SK-N-SH (cell line): ENCODE measurements at regions not wholly inside any gene's neighbourhood (a gene's known extent, or its start where the extent isn't known, plus 50 kb on each side); places are given as distances from the start of the nearest gene placed in this dataset.

Experiments used
- CTCF ChIA-PET: fragments of 300-600, 350-600 bp; formaldehyde crosslinking; extraction: SDS; loops from one replicate; lab custom pipeline; 2021; lab: Yijun Ruan, JAX
- POLR2A ChIA-PET: fragments of 350-600 bp; sonication (Branson Sonifier 250); formaldehyde crosslinking; extraction: SDS; loops from one replicate; lab custom pipeline; 2020; ENCODE audit warnings: antibody characterized with exemption, inconsistent platforms; lab: Yijun Ruan, JAX
- DNase-seq: peaks from one replicate; pipeline ENCODE4 v3.0.0; 2012
- H2AFZ ChIP-seq: fragments of 200-600 bp; sonication (generic); 2 replicates; pipeline ENCODE4 v1.8.1; 2016; ENCODE audit warnings: antibody characterized with exemption, mild to moderate bottlenecking, low read depth
- H3F3A ChIP-seq: fragments of 200-600 bp; sonication (generic); replicated peaks from 2 replicates; pipeline ENCODE3; 2016; ENCODE audit warnings: antibody characterized with exemption, mild to moderate bottlenecking; ENCODE audit not compliant: insufficient read depth
- H3K27ac ChIP-seq, 2 experiments: fragments of 200-500 bp in 1 of 2; fragments of 200-600 bp in 1 of 2; sonication (Bioruptor generic) in 1 of 2; sonication (generic), shearing (Covaris generic) in 1 of 2; 2 replicates each; pipeline versions ENCODE4 v1.5.1 to v1.6.1; 2014 to 2016; ENCODE audit warnings: low read depth in 2 of 2, inconsistent platforms in 1 of 2, low read length in 1 of 2, mild to moderate bottlenecking in 1 of 2, mixed read lengths in 1 of 2
- H3K27me3 ChIP-seq: fragments of 200-600 bp; sonication (generic), shearing (Covaris generic); 2 replicates; pipeline ENCODE4 v1.6.1; 2016; ENCODE audit warnings: mixed run types; ENCODE audit not compliant: insufficient read depth
- H3K36me3 ChIP-seq, 2 experiments: fragments of 200-500 bp in 1 of 2; fragments of 200-600 bp in 1 of 2; sonication (Bioruptor generic) in 1 of 2; sonication (generic) in 1 of 2; replicated peaks in 1 of 2; 2 replicates each; pipeline versions ENCODE3 to v1.5.1; 2014 to 2016; ENCODE audit warnings: low read length in 1 of 2, mild to moderate bottlenecking in 1 of 2; ENCODE audit not compliant: insufficient read depth in 2 of 2, control insufficient read depth in 1 of 2
- H3K4me1 ChIP-seq, 2 experiments: fragments of 200-500 bp in 1 of 2; fragments of 200-600 bp in 1 of 2; sonication (Bioruptor generic) in 1 of 2; sonication (generic), shearing (Covaris generic) in 1 of 2; 2 replicates each; pipeline versions ENCODE4 v1.5.1 to v1.6.1; 2014 to 2016; ENCODE audit warnings: low read depth in 1 of 2, low read length in 1 of 2, mixed run types in 1 of 2; ENCODE audit not compliant: insufficient read depth in 2 of 2, control insufficient read depth in 1 of 2
- H3K4me2 ChIP-seq: fragments of 200-600 bp; sonication (generic), shearing (Covaris generic); 2 replicates; pipeline ENCODE4 v1.6.1; 2017; ENCODE audit warnings: mixed run types
- H3K4me3 ChIP-seq, 2 experiments: fragments of 200-500 bp in 1 of 2; fragments of 200-600 bp in 1 of 2; sonication (Bioruptor generic) in 1 of 2; sonication (generic), shearing (Covaris generic) in 1 of 2; 2 replicates each; pipeline versions ENCODE4 v1.5.1 to v1.8.1; 2014 to 2016; ENCODE audit warnings: low read depth in 2 of 2, inconsistent platforms in 1 of 2, low read length in 1 of 2, mild to moderate bottlenecking in 1 of 2, mixed read lengths in 1 of 2, moderate library complexity in 1 of 2
- H3K79me2 ChIP-seq: fragments of 200-600 bp; sonication (generic); 2 replicates; pipeline ENCODE4 v1.8.1; 2017; ENCODE audit warnings: mild to moderate bottlenecking; ENCODE audit not compliant: insufficient read depth
- H3K9ac ChIP-seq: fragments of 200-600 bp; sonication (generic); 2 replicates; pipeline ENCODE4 v1.6.1; 2017; ENCODE audit warnings: mixed run types
- H3K9me2 ChIP-seq: fragments of 200-600 bp; sonication (generic); 2 replicates; pipeline ENCODE4 v1.6.1; 2017; ENCODE audit warnings: mixed run types
- H3K9me3 ChIP-seq: fragments of 200-600 bp; sonication (generic); 2 replicates; pipeline ENCODE4 v1.6.1; 2017; ENCODE audit warnings: mixed run types, mild to moderate bottlenecking, moderate library complexity
- H4K20me1 ChIP-seq: fragments of 200-600 bp; sonication (generic); 2 replicates; pipeline ENCODE4 v1.6.1; 2017; ENCODE audit warnings: mild to moderate bottlenecking, mixed run types; ENCODE audit not compliant: insufficient read depth
- CHD2 ChIP-seq: fragments of 150-350 bp; IDR thresholded peaks from 2 replicates; pipeline ENCODE4 v1.6.1; 2018; ENCODE audit warnings: low read length; ENCODE audit not compliant: partially characterized antibody
- EZH2phosphoT487 ChIP-seq: fragments of 200-600 bp; sonication (generic); IDR thresholded peaks from 2 replicates; pipeline ENCODE4 v1.6.1; 2017; ENCODE audit warnings: low read depth, mixed run types, mild to moderate bottlenecking, antibody characterized with exemption, moderate library complexity, borderline replicate concordance
- FOSL2 ChIP-seq: IDR thresholded peaks from 2 replicates; pipeline ENCODE4 v1.4.0; 2012; ENCODE audit warnings: low read depth, mild to moderate bottlenecking, moderate library complexity, borderline replicate concordance
- FOXJ3 ChIP-seq: sonication (generic); formaldehyde crosslinking; IDR thresholded peaks from 2 replicates; pipeline ENCODE4 v1.5.1; 2020; ENCODE audit warnings: mild to moderate bottlenecking, missing genetic modification reagents
- FOXM1 ChIP-seq: IDR thresholded peaks from 2 replicates; pipeline ENCODE4 v1.4.0; 2012; ENCODE audit warnings: low read depth, mild to moderate bottlenecking
- GATA2 ChIP-seq: sonication (generic); formaldehyde crosslinking; IDR thresholded peaks from 2 replicates; pipeline ENCODE4 v1.5.0; 2020; ENCODE audit warnings: mild to moderate bottlenecking, missing genetic modification reagents
- JUND ChIP-seq: IDR thresholded peaks from 2 replicates; pipeline ENCODE4 v1.4.0; 2012
- MXI1 ChIP-seq: IDR thresholded peaks from 2 replicates; pipeline ENCODE4 v1.6.1; 2012; ENCODE audit warnings: mild to moderate bottlenecking, low read depth, low read length, improper control_type of control experiment
- NFIC ChIP-seq: IDR thresholded peaks from 2 replicates; pipeline ENCODE4 v1.4.0; 2012; ENCODE audit warnings: borderline replicate concordance
- POLR2AphosphoS5 ChIP-seq: IDR thresholded peaks from 2 replicates; pipeline ENCODE4 v1.6.1; 2012; ENCODE audit warnings: low read depth, low read length
- RAD21 ChIP-seq: IDR thresholded peaks from 2 replicates; pipeline ENCODE4 v1.6.1; 2012; ENCODE audit warnings: mild to moderate bottlenecking, low read length
- RFX5 ChIP-seq: IDR thresholded peaks from 2 replicates; pipeline ENCODE4 v1.6.1; 2012; ENCODE audit warnings: mild to moderate bottlenecking, improper control_type of control experiment, low read length
- RXRA ChIP-seq: IDR thresholded peaks from 2 replicates; pipeline ENCODE4 v1.4.0; 2012; ENCODE audit warnings: low read depth, mild to moderate bottlenecking, borderline replicate concordance
- SIN3A ChIP-seq: IDR thresholded peaks from 2 replicates; pipeline ENCODE4 v1.6.1; 2012; ENCODE audit warnings: low read depth, mild to moderate bottlenecking, low read length, moderate library complexity, borderline replicate concordance
- SMC3 ChIP-seq: IDR thresholded peaks from 2 replicates; pipeline ENCODE4 v1.6.1; 2012; ENCODE audit warnings: low read depth, low read length, improper control_type of control experiment
- TAF1 ChIP-seq: IDR thresholded peaks from 2 replicates; pipeline ENCODE4 v1.6.1; 2012; ENCODE audit warnings: low read depth, mild to moderate bottlenecking, low read length, moderate library complexity, borderline replicate concordance
- TCF12 ChIP-seq: IDR thresholded peaks from 2 replicates; pipeline ENCODE4 v1.4.0; 2012
- TEAD4 ChIP-seq: IDR thresholded peaks from 2 replicates; pipeline ENCODE4 v1.4.0; 2012; ENCODE audit warnings: mild to moderate bottlenecking, borderline replicate concordance; ENCODE audit not compliant: insufficient read depth
- YY1 ChIP-seq: IDR thresholded peaks from 2 replicates; pipeline ENCODE4 v1.4.0; 2012; ENCODE audit warnings: low read depth, mild to moderate bottlenecking
- TF ChIP-seq, protein P1 (sequence below): IDR thresholded peaks from 2 replicates; pipeline ENCODE4 v1.6.1; 2012; ENCODE audit warnings: mild to moderate bottlenecking, low read depth, low read length, moderate library complexity
- TF ChIP-seq, protein P2 (sequence below): fragments of 150-350 bp; IDR thresholded peaks from 2 replicates; pipeline ENCODE4 v1.6.1; 2017; ENCODE audit warnings: antibody characterized with exemption, low read length, low read depth, borderline replicate concordance
- TF ChIP-seq, protein P3 (sequence below): IDR thresholded peaks from 2 replicates; pipeline ENCODE4 v1.4.0; 2012; ENCODE audit warnings: low read depth
- TF ChIP-seq, protein P4 (sequence below): fragments of 200-600 bp; sonication (generic); IDR thresholded peaks from 2 replicates; pipeline ENCODE4 v1.6.1; 2017; ENCODE audit warnings: antibody characterized with exemption, mild to moderate bottlenecking, moderate library complexity
- TF ChIP-seq, protein P5 (sequence below): IDR thresholded peaks from 2 replicates; pipeline ENCODE4; 2012
- TF ChIP-seq, protein P6 (sequence below): IDR thresholded peaks from 2 replicates; pipeline ENCODE4 v1.4.0; 2012; ENCODE audit warnings: low read depth, borderline replicate concordance

DNA sequence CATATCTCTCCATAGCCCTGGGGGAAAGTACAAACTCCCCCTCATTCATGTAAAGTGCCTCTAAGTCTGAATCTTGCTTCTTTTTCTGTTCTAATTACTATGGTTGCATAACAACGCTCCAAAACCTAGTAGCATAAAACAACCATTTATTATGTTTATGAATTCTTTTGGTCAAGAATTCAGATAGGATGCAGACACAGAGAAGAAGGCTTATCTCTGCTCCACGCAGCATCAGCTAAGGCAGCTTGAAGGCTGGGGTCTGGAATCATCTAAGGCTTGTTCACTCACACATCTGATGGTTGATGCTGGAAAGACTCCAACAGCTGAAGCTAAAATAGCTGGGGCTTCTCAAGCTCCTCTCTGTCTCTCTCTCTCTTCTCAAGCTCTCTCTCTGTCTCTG, 564.5 kb downstream of the ZNF674 start (continued):
- TF ChIP-seq, protein P1, sequence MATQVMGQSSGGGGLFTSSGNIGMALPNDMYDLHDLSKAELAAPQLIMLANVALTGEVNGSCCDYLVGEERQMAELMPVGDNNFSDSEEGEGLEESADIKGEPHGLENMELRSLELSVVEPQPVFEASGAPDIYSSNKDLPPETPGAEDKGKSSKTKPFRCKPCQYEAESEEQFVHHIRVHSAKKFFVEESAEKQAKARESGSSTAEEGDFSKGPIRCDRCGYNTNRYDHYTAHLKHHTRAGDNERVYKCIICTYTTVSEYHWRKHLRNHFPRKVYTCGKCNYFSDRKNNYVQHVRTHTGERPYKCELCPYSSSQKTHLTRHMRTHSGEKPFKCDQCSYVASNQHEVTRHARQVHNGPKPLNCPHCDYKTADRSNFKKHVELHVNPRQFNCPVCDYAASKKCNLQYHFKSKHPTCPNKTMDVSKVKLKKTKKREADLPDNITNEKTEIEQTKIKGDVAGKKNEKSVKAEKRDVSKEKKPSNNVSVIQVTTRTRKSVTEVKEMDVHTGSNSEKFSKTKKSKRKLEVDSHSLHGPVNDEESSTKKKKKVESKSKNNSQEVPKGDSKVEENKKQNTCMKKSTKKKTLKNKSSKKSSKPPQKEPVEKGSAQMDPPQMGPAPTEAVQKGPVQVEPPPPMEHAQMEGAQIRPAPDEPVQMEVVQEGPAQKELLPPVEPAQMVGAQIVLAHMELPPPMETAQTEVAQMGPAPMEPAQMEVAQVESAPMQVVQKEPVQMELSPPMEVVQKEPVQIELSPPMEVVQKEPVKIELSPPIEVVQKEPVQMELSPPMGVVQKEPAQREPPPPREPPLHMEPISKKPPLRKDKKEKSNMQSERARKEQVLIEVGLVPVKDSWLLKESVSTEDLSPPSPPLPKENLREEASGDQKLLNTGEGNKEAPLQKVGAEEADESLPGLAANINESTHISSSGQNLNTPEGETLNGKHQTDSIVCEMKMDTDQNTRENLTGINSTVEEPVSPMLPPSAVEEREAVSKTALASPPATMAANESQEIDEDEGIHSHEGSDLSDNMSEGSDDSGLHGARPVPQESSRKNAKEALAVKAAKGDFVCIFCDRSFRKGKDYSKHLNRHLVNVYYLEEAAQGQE = no peak
- no peak for TF ChIP-seq EZH2phosphoT487
- TF ChIP-seq NFIC = no peak
- TF ChIP-seq SIN3A = no peak
- no peak for TF ChIP-seq SMC3
- TF ChIP-seq, protein P2, sequence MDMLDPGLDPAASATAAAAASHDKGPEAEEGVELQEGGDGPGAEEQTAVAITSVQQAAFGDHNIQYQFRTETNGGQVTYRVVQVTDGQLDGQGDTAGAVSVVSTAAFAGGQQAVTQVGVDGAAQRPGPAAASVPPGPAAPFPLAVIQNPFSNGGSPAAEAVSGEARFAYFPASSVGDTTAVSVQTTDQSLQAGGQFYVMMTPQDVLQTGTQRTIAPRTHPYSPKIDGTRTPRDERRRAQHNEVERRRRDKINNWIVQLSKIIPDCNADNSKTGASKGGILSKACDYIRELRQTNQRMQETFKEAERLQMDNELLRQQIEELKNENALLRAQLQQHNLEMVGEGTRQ = no peak
- TF ChIP-seq FOSL2 = no peak
- TF ChIP-seq RFX5 = no peak

DNA sequence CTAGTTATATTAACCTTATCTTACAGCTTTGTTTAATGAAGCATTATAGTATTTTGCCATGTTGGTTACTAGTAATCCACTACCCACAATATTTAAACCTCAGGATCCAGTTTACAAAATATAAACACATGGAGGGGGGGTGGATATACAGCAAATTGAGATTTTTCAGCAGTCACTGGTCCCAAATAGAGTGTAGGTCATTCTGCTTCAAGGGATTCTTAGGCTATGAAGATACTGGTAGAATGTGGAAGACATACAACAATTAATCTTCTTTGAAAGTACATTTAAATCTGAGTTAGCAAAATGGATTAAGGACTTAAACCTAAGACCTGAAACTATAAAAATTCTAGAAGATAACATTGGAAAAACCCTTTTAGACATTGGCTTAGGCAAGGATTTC, 569.6 kb downstream of the ZNF674 start:
- TF ChIP-seq YY1 (no peak), POLR2AphosphoS5 (no peak), TCF12 (no peak), GATA2 (CRISPR knock-in tag) (no peak), NFIC (no peak), RXRA (no peak), TAF1 (no peak), JUND (no peak), CHD2 (no peak), SIN3A (no peak), FOXJ3 (no peak), RFX5 (no peak), RAD21 (no peak), FOXM1 (no peak), MXI1 (no peak), TEAD4 (no peak)
- TF ChIP-seq, protein P3, sequence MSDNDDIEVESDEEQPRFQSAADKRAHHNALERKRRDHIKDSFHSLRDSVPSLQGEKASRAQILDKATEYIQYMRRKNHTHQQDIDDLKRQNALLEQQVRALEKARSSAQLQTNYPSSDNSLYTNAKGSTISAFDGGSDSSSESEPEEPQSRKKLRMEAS = no peak
- TF ChIP-seq, protein P4, sequence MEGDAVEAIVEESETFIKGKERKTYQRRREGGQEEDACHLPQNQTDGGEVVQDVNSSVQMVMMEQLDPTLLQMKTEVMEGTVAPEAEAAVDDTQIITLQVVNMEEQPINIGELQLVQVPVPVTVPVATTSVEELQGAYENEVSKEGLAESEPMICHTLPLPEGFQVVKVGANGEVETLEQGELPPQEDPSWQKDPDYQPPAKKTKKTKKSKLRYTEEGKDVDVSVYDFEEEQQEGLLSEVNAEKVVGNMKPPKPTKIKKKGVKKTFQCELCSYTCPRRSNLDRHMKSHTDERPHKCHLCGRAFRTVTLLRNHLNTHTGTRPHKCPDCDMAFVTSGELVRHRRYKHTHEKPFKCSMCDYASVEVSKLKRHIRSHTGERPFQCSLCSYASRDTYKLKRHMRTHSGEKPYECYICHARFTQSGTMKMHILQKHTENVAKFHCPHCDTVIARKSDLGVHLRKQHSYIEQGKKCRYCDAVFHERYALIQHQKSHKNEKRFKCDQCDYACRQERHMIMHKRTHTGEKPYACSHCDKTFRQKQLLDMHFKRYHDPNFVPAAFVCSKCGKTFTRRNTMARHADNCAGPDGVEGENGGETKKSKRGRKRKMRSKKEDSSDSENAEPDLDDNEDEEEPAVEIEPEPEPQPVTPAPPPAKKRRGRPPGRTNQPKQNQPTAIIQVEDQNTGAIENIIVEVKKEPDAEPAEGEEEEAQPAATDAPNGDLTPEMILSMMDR = no peak
- TF ChIP-seq, protein P5, sequence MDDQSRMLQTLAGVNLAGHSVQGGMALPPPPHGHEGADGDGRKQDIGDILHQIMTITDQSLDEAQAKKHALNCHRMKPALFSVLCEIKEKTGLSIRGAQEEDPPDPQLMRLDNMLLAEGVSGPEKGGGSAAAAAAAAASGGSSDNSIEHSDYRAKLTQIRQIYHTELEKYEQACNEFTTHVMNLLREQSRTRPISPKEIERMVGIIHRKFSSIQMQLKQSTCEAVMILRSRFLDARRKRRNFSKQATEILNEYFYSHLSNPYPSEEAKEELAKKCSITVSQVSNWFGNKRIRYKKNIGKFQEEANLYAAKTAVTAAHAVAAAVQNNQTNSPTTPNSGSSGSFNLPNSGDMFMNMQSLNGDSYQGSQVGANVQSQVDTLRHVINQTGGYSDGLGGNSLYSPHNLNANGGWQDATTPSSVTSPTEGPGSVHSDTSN = no peak
- TF ChIP-seq, protein P6, sequence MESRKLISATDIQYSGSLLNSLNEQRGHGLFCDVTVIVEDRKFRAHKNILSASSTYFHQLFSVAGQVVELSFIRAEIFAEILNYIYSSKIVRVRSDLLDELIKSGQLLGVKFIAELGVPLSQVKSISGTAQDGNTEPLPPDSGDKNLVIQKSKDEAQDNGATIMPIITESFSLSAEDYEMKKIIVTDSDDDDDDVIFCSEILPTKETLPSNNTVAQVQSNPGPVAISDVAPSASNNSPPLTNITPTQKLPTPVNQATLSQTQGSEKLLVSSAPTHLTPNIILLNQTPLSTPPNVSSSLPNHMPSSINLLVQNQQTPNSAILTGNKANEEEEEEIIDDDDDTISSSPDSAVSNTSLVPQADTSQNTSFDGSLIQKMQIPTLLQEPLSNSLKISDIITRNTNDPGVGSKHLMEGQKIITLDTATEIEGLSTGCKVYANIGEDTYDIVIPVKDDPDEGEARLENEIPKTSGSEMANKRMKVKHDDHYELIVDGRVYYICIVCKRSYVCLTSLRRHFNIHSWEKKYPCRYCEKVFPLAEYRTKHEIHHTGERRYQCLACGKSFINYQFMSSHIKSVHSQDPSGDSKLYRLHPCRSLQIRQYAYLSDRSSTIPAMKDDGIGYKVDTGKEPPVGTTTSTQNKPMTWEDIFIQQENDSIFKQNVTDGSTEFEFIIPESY = no peak
- no peaks in the 10 kb centered on the region for H3K79me2 ChIP-seq
- no peaks in the 10 kb centered on the region for H3K27me3 ChIP-seq
- H3F3A ChIP-seq = no peaks in the 10 kb centered on the region
- no peak for DNase-seq
- no peak overlapping the region for H2AFZ ChIP-seq
- ChIA-PET CTCF (no interaction called here), POLR2A (no interaction called here)
- H3K36me3 ChIP-seq = no peaks in the 10 kb centered on the region
- H3K9me3 ChIP-seq = no peaks in the 10 kb centered on the region
- H4K20me1 ChIP-seq = no peaks in the 10 kb centered on the region
- no peak overlapping the region for H3K4me3 ChIP-seq
- H3K9ac ChIP-seq = no peak overlapping the region
- no peak overlapping the region for H3K27ac ChIP-seq
- H3K4me2 ChIP-seq = no peak overlapping the region
- no peaks in the 10 kb centered on the region for H3K4me1 ChIP-seq
- H3K9me2 ChIP-seq = no peaks in the 10 kb centered on the region
